Prostate gland (tissue), 2 donors: ENCODE measurements at regions not wholly inside any gene's neighbourhood (a gene's known extent, or its start where the extent isn't known, plus 50 kb on each side); places are given as distances from the start of the nearest gene placed in this dataset.

Experiments used
- DNase-seq: peaks from one replicate; pipeline ENCODE4 v3.0.0-alpha.2; 2019; ENCODE audit warnings: low spot score
- H3K27ac ChIP-seq, 2 donors: fragments of 200-600 bp; sonication (generic); 2 replicates each; pipeline ENCODE4 v1.5.1; 2017 to 2019
- H3K27me3 ChIP-seq: fragments of 200-600 bp; sonication (generic); replicated peaks from 2 replicates; pipeline ENCODE4 v1.5.1; 2019; ENCODE audit not compliant: insufficient read depth
- H3K36me3 ChIP-seq, 2 donors: fragments of 200-600 bp; sonication (generic); 1 replicate in 1 of 2; 2 replicates in 1 of 2; pipeline versions ENCODE4 v1.5.1 to v1.8.1; 2017 to 2019
- H3K4me1 ChIP-seq: fragments of 200-600 bp; sonication (generic); replicated peaks from 2 replicates; pipeline ENCODE4 v1.5.1; 2019
- H3K4me3 ChIP-seq, 2 donors: fragments of 200-600 bp; sonication (generic); 2 replicates each; pipeline ENCODE4 v1.5.1; 2017 to 2019
- H3K9me3 ChIP-seq: fragments of 200-600 bp; sonication (generic); 2 replicates; pipeline ENCODE4 v1.5.1; 2017
- POLR2A ChIP-seq: fragments of 450-650 bp; IDR thresholded peaks from one replicate; pipeline ENCODE4 v1.6.1; 2016; ENCODE audit warnings: antibody characterized with exemption, mild to moderate bottlenecking
- POLR2AphosphoS5 ChIP-seq: sonication (generic); formaldehyde crosslinking; IDR thresholded peaks from one replicate; pipeline ENCODE4 v1.6.1; 2017; ENCODE audit warnings: antibody characterized with exemption
- WGBS: methylation state at CpG from one replicate; pipeline ENCODE4 v1.1.5; 2018; 5-methylcytosine and 5-hydroxymethylcytosine counted together
- intact Hi-C: fragments of 100-400 bp; cut with DNase I; formaldehyde crosslinking; loops from one replicate; pipeline ENCODE4 v1.14.2; 2022
- TF ChIP-seq, protein P1 (sequence below), 4 experiments: fragments of 200-600 bp in 2 of 4; fragments of 450-650 bp in 2 of 4; sonication (generic) in 2 of 4; IDR thresholded peaks; 1 replicate in 3 of 4; 2 replicates in 1 of 4; pipeline ENCODE4 v1.5.1; 2016 to 2019; ENCODE audit warnings: antibody characterized with exemption in 4 of 4, mild to moderate bottlenecking in 2 of 4, moderate library complexity in 2 of 4

DNA sequence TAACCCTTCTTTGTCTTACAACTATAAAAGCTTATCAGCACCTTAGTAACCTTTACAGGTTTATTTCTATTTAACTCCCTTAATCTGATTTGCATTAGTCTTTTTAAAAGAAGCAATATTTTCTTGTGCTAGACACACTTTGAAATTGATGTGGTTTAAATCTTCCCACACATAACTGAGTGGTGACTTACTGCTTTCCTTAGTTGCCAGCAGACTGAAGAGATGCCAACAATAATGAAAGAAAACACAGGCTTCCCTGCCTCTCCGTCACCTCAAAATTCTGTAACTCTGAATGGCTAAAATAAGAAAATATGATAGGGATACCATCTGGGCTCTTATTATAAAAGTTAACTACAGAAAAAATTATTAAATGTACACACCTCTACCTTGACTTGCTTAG, 196.8 kb downstream of the PTBP2 start:
- intact Hi-C loops = no loop called here
- Histone ChIP-seq H3K9me3 (no peaks in the 10 kb centered on the region), H3K4me1 (no peaks in the 10 kb centered on the region), H3K27ac (no peak overlapping the region), H3K4me3 (no peak overlapping the region), H3K36me3 (no peaks in the 10 kb centered on the region), H3K27me3 (no peaks in the 10 kb centered on the region)
- 12% methylated on average over 1 of the region's 1 CpG for WGBS
- TF ChIP-seq, protein P1, sequence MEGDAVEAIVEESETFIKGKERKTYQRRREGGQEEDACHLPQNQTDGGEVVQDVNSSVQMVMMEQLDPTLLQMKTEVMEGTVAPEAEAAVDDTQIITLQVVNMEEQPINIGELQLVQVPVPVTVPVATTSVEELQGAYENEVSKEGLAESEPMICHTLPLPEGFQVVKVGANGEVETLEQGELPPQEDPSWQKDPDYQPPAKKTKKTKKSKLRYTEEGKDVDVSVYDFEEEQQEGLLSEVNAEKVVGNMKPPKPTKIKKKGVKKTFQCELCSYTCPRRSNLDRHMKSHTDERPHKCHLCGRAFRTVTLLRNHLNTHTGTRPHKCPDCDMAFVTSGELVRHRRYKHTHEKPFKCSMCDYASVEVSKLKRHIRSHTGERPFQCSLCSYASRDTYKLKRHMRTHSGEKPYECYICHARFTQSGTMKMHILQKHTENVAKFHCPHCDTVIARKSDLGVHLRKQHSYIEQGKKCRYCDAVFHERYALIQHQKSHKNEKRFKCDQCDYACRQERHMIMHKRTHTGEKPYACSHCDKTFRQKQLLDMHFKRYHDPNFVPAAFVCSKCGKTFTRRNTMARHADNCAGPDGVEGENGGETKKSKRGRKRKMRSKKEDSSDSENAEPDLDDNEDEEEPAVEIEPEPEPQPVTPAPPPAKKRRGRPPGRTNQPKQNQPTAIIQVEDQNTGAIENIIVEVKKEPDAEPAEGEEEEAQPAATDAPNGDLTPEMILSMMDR (IDR thresholded peaks at IDR 0.05) = no peak
- TF ChIP-seq POLR2A (no peak), POLR2AphosphoS5 (no peak)
- DNase-seq = no peak

DNA sequence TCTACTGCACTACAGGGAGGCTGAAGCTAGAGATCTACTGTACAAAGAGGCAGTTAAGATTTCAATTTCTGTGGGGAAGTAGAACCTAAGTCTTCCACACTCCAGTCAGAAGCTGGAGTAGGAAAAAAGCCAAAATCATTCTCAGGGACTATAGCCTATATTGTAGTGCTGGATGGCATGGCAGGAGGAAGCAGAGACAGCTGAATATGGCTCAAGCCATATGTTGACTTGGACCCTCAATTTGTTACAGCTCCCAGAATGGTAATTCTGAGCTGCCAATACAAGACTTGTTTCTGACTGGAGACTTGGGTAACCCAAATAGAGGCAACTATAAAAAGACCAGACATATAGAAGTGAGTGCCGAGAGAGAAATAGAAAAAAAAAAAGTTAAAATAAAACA, 200.6 kb downstream of the PTBP2 start:
- intact Hi-C loops = no loop called here
- TF ChIP-seq POLR2A = no peak
- TF ChIP-seq, protein P1 (IDR thresholded peaks at IDR 0.05) = no peak
- no peak for TF ChIP-seq POLR2AphosphoS5
- DNase-seq = no peak
- Histone ChIP-seq H3K36me3 (no peaks in the 10 kb centered on the region), H3K9me3 (no peaks in the 10 kb centered on the region), H3K4me1 (no peaks in the 10 kb centered on the region), H3K27me3 (no peaks in the 10 kb centered on the region), H3K27ac (no peak overlapping the region), H3K4me3 (no peak overlapping the region)
- 94% methylated on average over 1 of the region's 1 CpG for WGBS

DNA sequence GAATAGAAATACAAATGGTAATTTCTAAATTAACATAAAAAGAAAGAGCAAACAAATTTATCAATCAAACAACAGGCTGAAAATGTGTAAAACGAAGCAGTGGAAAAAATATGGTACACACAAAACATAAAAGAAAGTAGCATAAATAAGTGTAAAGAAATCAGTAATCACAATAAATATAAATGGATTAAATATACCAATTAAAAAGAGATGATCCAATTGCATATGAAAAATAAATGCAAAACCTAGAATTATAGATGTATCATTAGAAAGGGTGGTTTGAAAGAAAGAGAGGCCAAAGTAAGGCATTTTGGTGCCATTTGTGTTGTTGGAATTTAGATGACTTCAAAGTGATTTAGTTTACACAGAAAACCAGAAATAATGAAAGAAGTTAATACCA, 202.2 kb downstream of the PTBP2 start:
- Histone ChIP-seq H3K27me3 (no peaks in the 10 kb centered on the region), H3K36me3 (no peaks in the 10 kb centered on the region), H3K4me1 (no peaks in the 10 kb centered on the region), H3K27ac (no peak overlapping the region), H3K4me3 (no peak overlapping the region), H3K9me3 (no peaks in the 10 kb centered on the region)
- 63% methylated on average over 1 of the region's 1 CpG for WGBS
- no peak for DNase-seq
- intact Hi-C loops = no loop called here
- no peak for TF ChIP-seq POLR2AphosphoS5
- no peak for TF ChIP-seq POLR2A
- TF ChIP-seq, protein P1 (IDR thresholded peaks at IDR 0.05) = no peak

DNA sequence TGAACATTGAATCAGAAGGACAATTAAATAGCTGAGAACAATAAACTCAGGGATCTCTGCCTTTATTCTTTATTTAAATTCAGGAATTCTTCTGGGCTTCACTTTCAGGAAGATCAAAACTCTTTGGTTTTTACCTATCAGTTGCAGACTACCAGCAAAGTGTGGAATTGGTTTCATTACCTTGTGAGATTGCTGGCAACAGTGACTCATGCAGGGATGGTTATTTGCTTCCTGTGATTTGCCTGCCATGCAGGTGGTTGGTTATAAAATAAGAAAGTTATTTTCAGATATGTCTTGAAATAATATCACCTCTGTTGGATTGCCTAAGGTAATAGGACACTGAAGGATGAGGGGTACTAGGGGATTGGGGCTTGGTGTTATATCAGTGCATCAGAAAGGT, 204.6 kb downstream of the PTBP2 start:
- Histone ChIP-seq H3K4me3 (no peak overlapping the region), H3K27ac (no peak overlapping the region), H3K4me1 (no peaks in the 10 kb centered on the region), H3K36me3 (no peaks in the 10 kb centered on the region), H3K27me3 (no peaks in the 10 kb centered on the region), H3K9me3 (no peaks in the 10 kb centered on the region)
- intact Hi-C loops = no loop called here
- DNase-seq = no peak
- TF ChIP-seq, protein P1 (IDR thresholded peaks at IDR 0.05) = no peak
- TF ChIP-seq POLR2AphosphoS5 (no peak), POLR2A (no peak)

DNA sequence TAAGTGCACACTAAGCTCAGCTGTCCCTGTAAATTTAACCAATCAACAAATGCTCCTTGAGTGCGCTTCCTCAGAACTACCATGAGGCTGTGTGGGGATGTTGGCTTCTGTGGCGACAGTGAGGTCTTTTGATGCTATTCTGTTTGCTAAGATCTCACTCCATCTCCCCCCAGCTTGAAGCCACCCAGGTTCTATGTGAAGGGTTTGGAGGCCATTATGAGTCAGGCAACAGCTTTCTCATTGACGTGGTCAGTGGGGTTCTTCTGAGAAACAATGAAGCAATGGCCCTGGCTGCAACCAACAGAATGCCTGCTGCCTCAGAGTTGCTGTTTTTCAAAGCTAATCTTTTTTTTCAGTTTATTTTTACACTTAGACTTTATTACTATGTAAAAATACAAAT, 205.5 kb downstream of the PTBP2 start:
- Histone ChIP-seq H3K4me1 (no peaks in the 10 kb centered on the region), H3K27me3 (no peaks in the 10 kb centered on the region), H3K27ac (no peak overlapping the region), H3K4me3 (no peak overlapping the region), H3K9me3 (no peaks in the 10 kb centered on the region), H3K36me3 (no peaks in the 10 kb centered on the region)
- TF ChIP-seq POLR2A = no peak
- TF ChIP-seq POLR2AphosphoS5 = no peak
- TF ChIP-seq, protein P1 (IDR thresholded peaks at IDR 0.05) = no peak
- intact Hi-C loops = no loop called here
- 94% methylated on average over 3 of the region's 3 CpGs for WGBS
- no peak for DNase-seq
